ENCODE measurements at regions not wholly inside any gene's neighbourhood (a gene's known extent, or its start where the extent isn't known, plus 50 kb on each side); places are given as distances from the start of the nearest gene placed in this dataset.

GRCh38 chr6:156189195-156189594, 588.0 kb upstream of the ARID1B start:
- DNase-seq (ENCODE audit: low read depth): no peak

GRCh38 chr6:156185113-156185512, 592.1 kb upstream of the ARID1B start:
- no peak for DNase-seq (ENCODE audit: low read depth)

GRCh38 chr6:156183678-156184077, 593.5 kb upstream of the ARID1B start:
- no peak for DNase-seq (ENCODE audit: low read depth)

GRCh38 chr6:156182356-156182755, 594.8 kb upstream of the ARID1B start:
- no peak for DNase-seq (ENCODE audit: low read depth)

- DNase-seq (ENCODE audit: low read depth): no peak
These were observed 595.7 kb upstream of the ARID1B start for GRCh38 chr6:156181506-156181905.

GRCh38 chr6:156175971-156176421, 601.2 kb upstream of the ARID1B start:
- no peak for DNase-seq (ENCODE audit: low read depth)

- no peak for DNase-seq (ENCODE audit: low read depth)
These were observed 601.7 kb upstream of the ARID1B start for GRCh38 chr6:156175433-156175832.

GRCh38 chr6:156174031-156174890, 602.9 kb upstream of the ARID1B start:
- DNase-seq (ENCODE audit: low read depth): no peak

GRCh38 chr6:156169371-156169770, 607.8 kb upstream of the ARID1B start:
- no peak for DNase-seq (ENCODE audit: low read depth)

- DNase-seq (ENCODE audit: low read depth): no peak
These were observed 609.5 kb upstream of the ARID1B start for GRCh38 chr6:156167625-156168071.

- DNase-seq (ENCODE audit: low read depth): no peak
These were observed 610.1 kb upstream of the ARID1B start for GRCh38 chr6:156167016-156167624.

- DNase-seq (ENCODE audit: low read depth): no peak
These were observed 611.1 kb upstream of the ARID1B start for GRCh38 chr6:156166093-156166492.

- no peak for DNase-seq (ENCODE audit: low read depth)
These were observed 612.3 kb upstream of the ARID1B start for GRCh38 chr6:156164701-156165452.

GRCh38 chr6:156163311-156163710, 613.9 kb upstream of the ARID1B start:
- no peak for DNase-seq (ENCODE audit: low read depth)

GRCh38 chr6:156161471-156161870, 615.7 kb upstream of the ARID1B start:
- DNase-seq (ENCODE audit: low read depth): no peak

GRCh38 chr6:156160795-156161165, 616.4 kb upstream of the ARID1B start:
- no peak for DNase-seq (ENCODE audit: low read depth)

GRCh38 chr6:156160007-156160794, 617.0 kb upstream of the ARID1B start:
- DNase-seq (ENCODE audit: low read depth): no peak

GRCh38 chr6:156154896-156155295, 622.3 kb upstream of the ARID1B start:
- no peak for DNase-seq (ENCODE audit: low read depth)

GRCh38 chr6:156150391-156150790, 626.8 kb upstream of the ARID1B start:
- DNase-seq (ENCODE audit: low read depth): no peak

- DNase-seq (ENCODE audit: low read depth): no peak
These were observed 630.3 kb upstream of the ARID1B start for GRCh38 chr6:156146891-156147290.

- DNase-seq (ENCODE audit: low read depth): no peak
These were observed 645.8 kb upstream of the ARID1B start for GRCh38 chr6:156131221-156131903.
